K562 (cell line): ENCODE measurements at regions not wholly inside any gene's neighbourhood (a gene's known extent, or its start where the extent isn't known, plus 50 kb on each side); places are given as distances from the start of the nearest gene placed in this dataset.

Experiments
- ATAC-seq: fragments of 200-7000 bp; cut with Tn5 transposase; 3 replicates; pipeline ENCODE4 v1.9.1; 2020; ENCODE audit warnings: moderate library complexity
- BruUV-seq: library from RNA; stranded (reverse); fragments of 400-500 nt; replicated peaks from 2 replicates; lab custom pipeline; 2021; lab: Mats Ljungman, UMichigan
- CTCF ChIA-PET: fragments of 300-600 bp; formaldehyde crosslinking; extraction: SDS; loops from one replicate; lab custom pipeline; 2021; ENCODE audit warnings: low intra/inter-chr PET ratio; lab: Yijun Ruan, JAX
- POLR2A ChIA-PET: fragments of 300-600, 350-650 bp; sonication (Branson Sonifier 250); formaldehyde crosslinking; extraction: SDS; loops from one replicate; lab custom pipeline; 2021; ENCODE audit warnings: antibody characterized with exemption, inconsistent platforms; lab: Yijun Ruan, JAX
- DNase-seq, 4 experiments: peaks; one replicate each; pipeline versions ENCODE4 v3.0.0 to v3.0.0-alpha.2; 2011 to 2018; ENCODE audit warnings: low spot score in 3 of 4, mixed read lengths in 3 of 4; ENCODE audit errors: extremely low read depth in 1 of 4
- FAIRE-seq: peaks from 2 replicates; lab custom pipeline; 2011; peaks lifted over from hg19 to GRCh38; lab: Jason Lieb, UNC
- H2AFZ ChIP-seq: 2 replicates; pipeline ENCODE4 v1.6.0; 2011; ENCODE audit warnings: low read depth, low read length, control low read depth, inconsistent platforms
- H3K27ac ChIP-seq: fragments of 200-600 bp; 3 replicates; pipeline ENCODE4 v1.8.0; 2011; ENCODE audit warnings: low read depth, mild to moderate bottlenecking, control low read depth, inconsistent platforms, low read length, moderate library complexity, mixed read lengths; ENCODE audit errors: extremely low read depth
- H3K27me3 ChIP-seq, 2 experiments: fragments of 300-600 bp in 1 of 2; 2 replicates in 1 of 2; 3 replicates in 1 of 2; pipeline versions ENCODE4 v1.6.0 to v1.8.0; 2011; ENCODE audit warnings: inconsistent platforms in 2 of 2, low read length in 2 of 2, mild to moderate bottlenecking in 1 of 2, mixed read lengths in 1 of 2, moderate library complexity in 1 of 2; ENCODE audit not compliant: control insufficient read depth in 2 of 2, insufficient read depth in 2 of 2
- H3K36me3 ChIP-seq: fragments of 300-600 bp; 3 replicates; pipeline ENCODE4 v1.8.0; 2011; ENCODE audit warnings: mild to moderate bottlenecking, low read length, inconsistent platforms; ENCODE audit not compliant: control insufficient read depth, insufficient read depth
- H3K4me1 ChIP-seq, 2 experiments: fragments of 200-600 bp in 1 of 2; replicated peaks in 1 of 2; 2 replicates in 1 of 2; 3 replicates in 1 of 2; pipeline versions ENCODE4 v1.5.1 to v1.8.0; 2011; ENCODE audit warnings: inconsistent platforms in 2 of 2, low read length in 2 of 2, mild to moderate bottlenecking in 1 of 2, mixed read lengths in 1 of 2, moderate library complexity in 1 of 2; ENCODE audit not compliant: control insufficient read depth in 2 of 2, insufficient read depth in 2 of 2
- H3K4me2 ChIP-seq: 2 replicates; pipeline ENCODE4 v1.6.1; 2011; ENCODE audit warnings: low read length, control low read depth, inconsistent platforms, mixed read lengths; ENCODE audit not compliant: insufficient read depth
- H3K4me3 ChIP-seq: fragments of 200-600 bp; sonication (generic), shearing (Covaris generic); 2 replicates; pipeline ENCODE4 v1.5.1; 2016; ENCODE audit warnings: control low read depth, inconsistent platforms
- H3K79me2 ChIP-seq: fragments of 200-600 bp; 3 replicates; pipeline ENCODE4 v1.8.0; 2011; ENCODE audit warnings: low read length, inconsistent platforms; ENCODE audit not compliant: control insufficient read depth, insufficient read depth
- H3K9ac ChIP-seq, 2 experiments: 2 replicates each; pipeline versions ENCODE4 v1.6.0 to v1.6.1; 2011; ENCODE audit warnings: low read depth in 2 of 2, low read length in 2 of 2, control low read depth in 1 of 2, inconsistent platforms in 1 of 2, mild to moderate bottlenecking in 1 of 2, mixed read lengths in 1 of 2; ENCODE audit not compliant: insufficient read depth in 1 of 2
- H3K9me1 ChIP-seq: one replicate; pipeline ENCODE4 v1.6.0; 2011; ENCODE audit warnings: inconsistent platforms, mild to moderate bottlenecking, low read length, moderate library complexity; ENCODE audit not compliant: control insufficient read depth, insufficient read depth
- H3K9me3 ChIP-seq: replicated peaks from 2 replicates; pipeline ENCODE4 v1.5.1; 2011; ENCODE audit warnings: low read depth, low read length, inconsistent platforms; ENCODE audit not compliant: control insufficient read depth, insufficient read depth
- H4K20me1 ChIP-seq: replicated peaks from 2 replicates; pipeline ENCODE4 v1.6.1; 2011; ENCODE audit warnings: low read length, inconsistent platforms, mixed read lengths; ENCODE audit not compliant: control insufficient read depth, insufficient read depth
- FOXP4 ChIP-seq: sonication (generic); formaldehyde crosslinking; IDR thresholded peaks from 2 replicates; pipeline ENCODE4 v1.8.0; 2022; ENCODE audit warnings: mild to moderate bottlenecking, missing genetic modification reagents, borderline replicate concordance
- PPARD ChIP-seq: fragments of 250-450 bp; sonication (Bioruptor Pico); IDR thresholded peaks from 2 replicates; pipeline ENCODE4 v1.8.0; 2022; ENCODE audit warnings: inconsistent platforms, mild to moderate bottlenecking, moderate library complexity
- RFX1 ChIP-seq: fragments of 450-650 bp; IDR thresholded peaks from 2 replicates; pipeline ENCODE4 v1.6.1; 2016; ENCODE audit warnings: mild to moderate bottlenecking, moderate library complexity
- WGBS: fragments of 100-300 bp; shearing (Covaris generic); methylation state at CpG from one replicate; pipeline ENCODE4 v1.1.6; 2016; ENCODE audit warnings: low coverage, mixed read lengths; ENCODE audit not compliant: insufficient coverage; ENCODE audit errors: missing lambda C conversion rate; 5-methylcytosine and 5-hydroxymethylcytosine counted together
- in situ Hi-C: fragments of 300-500 bp; cut with MboI; formaldehyde crosslinking; loops from 4 replicates; pipeline ENCODE4 v1.15.0; 2018; ENCODE audit warnings: inconsistent platforms, mixed read lengths
- intact Hi-C: fragments of 100-400 bp; cut with micrococcal nuclease; formaldehyde crosslinking; loops from 2 replicates; pipeline ENCODE4 v1.14.2; 2022

- TF ChIP-seq FOXP4 (no peak), PPARD (CRISPR knock-in tag) (no peak)
These were observed 158.7 kb downstream of the DRD1 start (continued) for GRCh38 chr5:175285261-175285660.

GRCh38 chr5:175284806-175285205 is 159.2 kb downstream of the DRD1 start:
- no TSS peak for BruUV-seq
- no peak for DNase-seq
- no peaks in the 10 kb centered on the region for H3K79me2 ChIP-seq
- in situ Hi-C loops (no loop called here), intact Hi-C loops (no loop called here)
- no peaks in the 10 kb centered on the region for H3K4me1 ChIP-seq
- no peak for ATAC-seq
- H3K9me1 ChIP-seq, result no peaks in the 10 kb centered on the region
- H4K20me1 ChIP-seq, result no peaks in the 10 kb centered on the region
- ChIA-PET POLR2A (interaction anchor here (0.6 kb wide), 1 partner anchor 20 kb away, joined by 4 read pairs; no protein-coding TSS in a partner anchor), CTCF (no interaction called here)
- 0% methylated on average over 2 of the region's 2 CpGs for WGBS
- H2AFZ ChIP-seq, result no peak overlapping the region
- no peak overlapping the region for H3K4me2 ChIP-seq
- H3K4me3 ChIP-seq, result no peak overlapping the region
- H3K9me3 ChIP-seq, result no peaks in the 10 kb centered on the region
- H3K36me3 ChIP-seq, result no peaks in the 10 kb centered on the region
- TF ChIP-seq RFX1, result no peak
- TF ChIP-seq, all 486 proteins: peak for 0
- peaks cover 0 to 4% of the 10 kb centered on the region in 2 experiments; a peak in 2 of 5 replicates for H3K27me3 ChIP-seq
- H3K27ac ChIP-seq, result no peak overlapping the region
- no peak for FAIRE-seq
- no peak overlapping the region for H3K9ac ChIP-seq
